ENCODE measurements at regions not wholly inside any gene's neighbourhood (a gene's known extent, or its start where the extent isn't known, plus 50 kb on each side); places are given as distances from the start of the nearest gene placed in this dataset.
"Not testable (repeated sequence)": the region's sequence is repeated elsewhere in the genome, so short reads cannot be mapped to it uniquely, and the experiment has no call there.

DNA sequence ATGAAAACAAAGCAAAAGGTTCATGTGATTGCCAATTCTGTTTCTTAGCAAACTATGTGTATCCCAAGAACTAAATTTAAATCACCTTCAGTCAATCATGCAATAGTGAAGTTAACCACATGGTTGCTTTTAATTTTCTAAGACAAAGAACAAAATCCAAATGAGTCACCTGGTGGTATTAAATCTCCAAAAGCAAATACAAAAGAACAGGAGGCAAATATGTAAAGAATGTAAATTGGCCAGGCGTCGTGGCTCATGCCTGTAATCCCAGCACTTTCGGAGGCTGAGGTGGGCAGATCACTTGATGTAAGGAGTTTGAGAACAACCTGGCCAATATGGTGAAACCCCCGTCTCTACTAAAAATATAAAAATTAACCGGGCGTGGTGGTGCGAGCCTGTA lies 54.2 kb upstream of the PIK3R4 start:
- no peaks in the 10 kb centered on the region for H3K4me1 Mint-ChIP-seq
- Histone ChIP-seq H3K27ac (ENCODE audit: low read depth, low read length) (no peak overlapping the region), H3K4me3 (ENCODE audit: low read length) (no peak overlapping the region), H3K4me1 (ENCODE audit: control insufficient read depth in 2 of 2, insufficient read depth in 2 of 2, low read length in 2 of 2) (no peaks in the 10 kb centered on the region), H3K9me3 (ENCODE audit: control insufficient read depth in 2 of 3, low read length in 3 of 3) (no peaks in the 10 kb centered on the region), H3K27me3 (ENCODE audit: control insufficient read depth in 2 of 2, insufficient read depth in 2 of 2, low read length in 2 of 2) (no peaks in the 10 kb centered on the region), H3K36me3 (ENCODE audit: control insufficient read depth in 2 of 3, insufficient read depth in 3 of 3, low read length in 3 of 3) (no peaks in the 10 kb centered on the region)
- H3K36me3 Mint-ChIP-seq = no peaks in the 10 kb centered on the region
- ATAC-seq (no peak), DNase-seq (no peak)
- ChIA-PET CTCF (no interaction called here), POLR2A (no interaction called here)
- H3K9me3 Mint-ChIP-seq = peaks cover 0 to 7% (median 4%) of the 10 kb centered on the region in 11 donors
- H3K4me3 Mint-ChIP-seq = no peak overlapping the region
- H3K27ac Mint-ChIP-seq = no peak overlapping the region
- peaks cover 6 to 47% (median 32%) of the 10 kb centered on the region in 5 donors for H3K27me3 Mint-ChIP-seq
- intact Hi-C loops (cut with micrococcal nuclease) = no loop called here

DNA sequence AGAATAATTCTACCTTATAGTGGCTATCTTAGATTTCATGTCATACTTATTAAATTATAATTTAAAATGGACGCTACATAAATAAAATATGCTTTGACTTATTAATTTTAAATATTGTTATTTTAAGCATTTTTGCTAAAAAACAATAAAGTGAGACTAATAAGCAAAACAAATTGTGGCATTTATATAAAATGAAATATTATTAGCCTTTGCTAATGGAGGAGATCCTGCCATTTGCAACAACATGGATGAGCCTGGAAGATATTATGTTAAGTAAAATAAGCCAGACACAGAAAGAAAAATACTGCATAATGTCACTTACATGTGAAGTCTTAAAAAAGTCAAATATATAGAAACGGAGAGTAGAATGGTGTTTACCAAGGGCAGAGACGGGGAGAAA lies 54.8 kb upstream of the PIK3R4 start:
- Histone ChIP-seq H3K9me3 (ENCODE audit: control insufficient read depth in 2 of 3, low read length in 3 of 3) (no peaks in the 10 kb centered on the region), H3K27me3 (ENCODE audit: control insufficient read depth in 2 of 2, insufficient read depth in 2 of 2, low read length in 2 of 2) (no peaks in the 10 kb centered on the region), H3K27ac (ENCODE audit: low read depth, low read length) (no peak overlapping the region), H3K36me3 (ENCODE audit: control insufficient read depth in 2 of 3, insufficient read depth in 3 of 3, low read length in 3 of 3) (no peaks in the 10 kb centered on the region), H3K4me3 (ENCODE audit: low read length) (no peak overlapping the region), H3K4me1 (ENCODE audit: control insufficient read depth in 2 of 2, insufficient read depth in 2 of 2, low read length in 2 of 2) (no peaks in the 10 kb centered on the region)
- Mint-ChIP-seq H3K27ac (no peak overlapping the region), H3K36me3 (no peaks in the 10 kb centered on the region), H3K9me3 (peaks cover 0 to 11% (median 5%) of the 10 kb centered on the region in 11 donors), H3K4me1 (no peaks in the 10 kb centered on the region), H3K4me3 (no peak overlapping the region), H3K27me3 (peaks cover 9 to 49% (median 32%) of the 10 kb centered on the region in 5 donors)
- no peak for DNase-seq
- ChIA-PET POLR2A (no interaction called here), CTCF (no interaction called here)
- ATAC-seq = no peak
- intact Hi-C loops (cut with micrococcal nuclease) = no loop called here

DNA sequence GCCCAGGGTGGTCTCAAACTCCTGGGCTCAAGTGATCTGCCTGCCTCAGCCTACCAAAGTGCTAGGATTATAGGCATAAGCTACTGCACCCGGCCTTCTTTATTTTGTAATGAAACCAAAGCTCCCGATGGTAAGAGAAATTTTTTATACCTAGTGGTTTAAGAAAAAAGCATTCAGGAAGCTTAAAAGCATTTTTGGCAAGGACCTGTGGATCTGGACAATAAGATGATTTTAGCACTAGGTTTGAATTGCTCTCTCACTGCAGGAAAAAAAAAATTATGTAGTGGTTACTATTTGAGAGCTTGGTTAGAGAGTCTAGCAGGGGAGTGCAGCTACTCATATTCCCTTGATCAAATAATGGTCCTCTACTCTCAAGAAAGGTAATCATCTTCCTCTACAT lies 64.9 kb upstream of the PIK3R4 start:
- H3K4me3 ChIP-seq (ENCODE audit: low read length) = no peak overlapping the region
- H3K36me3 ChIP-seq (ENCODE audit: control insufficient read depth in 2 of 3, insufficient read depth in 3 of 3, low read length in 3 of 3) = no peaks in the 10 kb centered on the region
- intact Hi-C loops (cut with micrococcal nuclease) = no loop called here
- ChIA-PET CTCF (no interaction called here), POLR2A (no interaction called here)
- DNase-seq = no peak
- no peaks in the 10 kb centered on the region for H3K9me3 ChIP-seq (ENCODE audit: control insufficient read depth in 2 of 3, low read length in 3 of 3)
- H3K27me3 ChIP-seq (ENCODE audit: control insufficient read depth in 2 of 2, insufficient read depth in 2 of 2, low read length in 2 of 2) = no peaks in the 10 kb centered on the region
- Mint-ChIP-seq H3K9me3 (peaks cover 0 to 8% (median 1%) of the 10 kb centered on the region in 11 donors), H3K27me3 (peaks cover 0 to 13% (median 0%) of the 10 kb centered on the region in 5 donors), H3K4me1 (no peaks in the 10 kb centered on the region), H3K27ac (no peak overlapping the region), H3K4me3 (no peak overlapping the region), H3K36me3 (no peaks in the 10 kb centered on the region)
- no peaks in the 10 kb centered on the region for H3K4me1 ChIP-seq (ENCODE audit: control insufficient read depth in 2 of 2, insufficient read depth in 2 of 2, low read length in 2 of 2)
- ATAC-seq = no peak
- H3K27ac ChIP-seq (ENCODE audit: low read depth, low read length) = no peak overlapping the region

DNA sequence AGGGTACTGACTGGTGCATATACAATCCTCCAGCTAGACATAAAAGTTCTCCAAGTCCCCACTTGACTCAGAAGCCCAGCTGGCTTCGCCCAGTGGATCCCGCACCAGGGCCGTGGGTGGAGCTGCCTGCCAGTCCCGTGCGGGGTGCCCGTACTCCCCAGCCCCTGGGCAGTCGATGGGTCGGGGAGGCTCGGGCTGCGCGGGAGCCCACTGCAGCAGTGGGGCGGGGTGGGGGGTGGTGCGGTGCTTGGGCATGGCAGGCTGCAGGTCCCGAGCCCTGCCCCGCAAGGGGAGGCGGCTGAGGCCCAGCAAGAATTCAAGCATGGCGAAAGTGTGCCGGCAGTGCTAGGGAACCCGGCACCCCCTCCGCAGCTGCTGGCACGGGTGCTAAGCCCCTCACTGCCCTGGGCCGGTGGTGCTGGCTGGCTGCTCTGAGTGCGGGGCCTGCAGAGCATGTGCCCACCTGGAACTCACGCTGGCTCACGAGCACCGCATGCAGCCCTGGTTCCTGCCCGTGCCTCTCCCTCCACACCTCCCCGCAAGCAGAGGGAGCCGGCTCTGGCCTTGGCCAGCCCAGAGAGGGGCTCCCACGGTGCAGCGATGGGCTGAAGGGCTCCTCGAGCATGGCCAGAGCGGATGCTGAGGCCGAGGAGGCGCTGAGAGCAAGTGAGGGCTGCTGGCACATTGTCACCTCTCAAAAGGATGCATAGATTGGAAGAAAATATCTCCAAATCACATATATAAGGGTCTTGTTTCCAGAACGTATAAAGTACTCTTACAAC lies 68.3 kb upstream of the PIK3R4 start:
- Mint-ChIP-seq H3K36me3 (no peaks in the 10 kb centered on the region), H3K27me3 (peaks cover 0 to 19% (median 7%) of the 10 kb centered on the region in 5 donors), H3K27ac (no peak overlapping the region), H3K4me1 (no peaks in the 10 kb centered on the region), H3K4me3 (no peak overlapping the region), H3K9me3 (peaks cover 0 to 1% (median 0%) of the 10 kb centered on the region in 11 donors)
- Histone ChIP-seq H3K36me3 (ENCODE audit: control insufficient read depth in 2 of 3, insufficient read depth in 3 of 3, low read length in 3 of 3) (no peaks in the 10 kb centered on the region), H3K4me1 (ENCODE audit: control insufficient read depth in 2 of 2, insufficient read depth in 2 of 2, low read length in 2 of 2) (no peaks in the 10 kb centered on the region), H3K27me3 (ENCODE audit: control insufficient read depth in 2 of 2, insufficient read depth in 2 of 2, low read length in 2 of 2) (no peaks in the 10 kb centered on the region), H3K27ac (ENCODE audit: low read depth, low read length) (no peak overlapping the region), H3K4me3 (ENCODE audit: low read length) (no peak overlapping the region), H3K9me3 (ENCODE audit: control insufficient read depth in 2 of 3, low read length in 3 of 3) (no peaks in the 10 kb centered on the region)
- POLR2A ChIA-PET = no interaction called here
- intact Hi-C loops (cut with micrococcal nuclease) = no loop called here
- DNase-seq (no peak), ATAC-seq (no peak)
- CTCF ChIA-PET = no interaction called here

DNA sequence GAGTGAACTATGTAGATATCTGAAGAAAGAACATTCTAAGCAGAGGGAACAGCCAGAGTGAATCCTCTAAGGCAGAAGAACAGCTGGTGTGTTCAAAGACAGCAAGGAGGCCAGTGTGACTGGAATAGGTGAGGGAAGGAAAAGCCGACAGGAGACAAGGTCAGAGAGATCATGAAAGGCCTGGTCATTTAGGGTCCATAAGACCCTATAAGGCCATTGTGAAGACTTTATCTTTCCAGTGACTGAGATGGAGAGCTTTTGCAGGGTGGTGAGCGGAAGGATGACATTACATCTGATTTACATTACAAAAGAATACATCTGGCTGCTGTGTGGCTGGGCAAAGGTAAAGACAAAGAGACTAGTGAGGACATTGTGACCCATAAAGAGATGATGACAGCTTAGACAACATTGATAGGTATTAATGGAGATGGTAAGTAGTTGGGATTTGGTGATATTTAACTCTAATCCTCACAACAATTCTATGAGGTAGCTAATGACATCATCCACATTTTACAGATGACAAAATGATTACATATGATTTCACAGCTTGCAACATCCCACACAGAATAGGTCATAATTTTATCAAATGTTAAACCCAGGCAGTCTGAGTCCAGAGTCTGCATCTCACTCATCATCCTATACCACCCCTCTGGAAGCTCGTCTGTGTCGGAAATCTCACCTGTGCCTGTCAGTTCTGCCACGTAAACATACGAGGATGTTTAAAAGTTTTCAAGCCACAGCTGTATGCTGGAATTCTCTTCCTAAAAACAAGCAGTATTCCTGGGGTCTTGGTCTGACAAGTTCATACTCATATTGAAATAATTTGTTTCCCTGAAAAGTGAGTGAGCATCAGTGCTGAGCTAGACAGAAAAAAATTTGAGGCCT lies 70.2 kb upstream of the PIK3R4 start:
- CTCF ChIA-PET = no interaction called here
- DNase-seq (no peak), ATAC-seq (no peak)
- Histone ChIP-seq H3K4me3 (ENCODE audit: low read length) (no peak overlapping the region), H3K9me3 (ENCODE audit: control insufficient read depth in 2 of 3, low read length in 3 of 3) (no peaks in the 10 kb centered on the region), H3K4me1 (ENCODE audit: control insufficient read depth in 2 of 2, insufficient read depth in 2 of 2, low read length in 2 of 2) (no peaks in the 10 kb centered on the region), H3K27ac (ENCODE audit: low read depth, low read length) (no peak overlapping the region), H3K36me3 (ENCODE audit: control insufficient read depth in 2 of 3, insufficient read depth in 3 of 3, low read length in 3 of 3) (no peaks in the 10 kb centered on the region), H3K27me3 (ENCODE audit: control insufficient read depth in 2 of 2, insufficient read depth in 2 of 2, low read length in 2 of 2) (no peaks in the 10 kb centered on the region)
- H3K27ac Mint-ChIP-seq = no peak overlapping the region
- no peaks in the 10 kb centered on the region for H3K9me3 Mint-ChIP-seq
- no peaks in the 10 kb centered on the region for H3K36me3 Mint-ChIP-seq
- no peaks in the 10 kb centered on the region for H3K4me1 Mint-ChIP-seq
- POLR2A ChIA-PET = no interaction called here
- intact Hi-C loops (cut with micrococcal nuclease) = no loop called here
- no peak overlapping the region for H3K4me3 Mint-ChIP-seq
- peaks cover 3 to 28% (median 8%) of the 10 kb centered on the region in 5 donors for H3K27me3 Mint-ChIP-seq

DNA sequence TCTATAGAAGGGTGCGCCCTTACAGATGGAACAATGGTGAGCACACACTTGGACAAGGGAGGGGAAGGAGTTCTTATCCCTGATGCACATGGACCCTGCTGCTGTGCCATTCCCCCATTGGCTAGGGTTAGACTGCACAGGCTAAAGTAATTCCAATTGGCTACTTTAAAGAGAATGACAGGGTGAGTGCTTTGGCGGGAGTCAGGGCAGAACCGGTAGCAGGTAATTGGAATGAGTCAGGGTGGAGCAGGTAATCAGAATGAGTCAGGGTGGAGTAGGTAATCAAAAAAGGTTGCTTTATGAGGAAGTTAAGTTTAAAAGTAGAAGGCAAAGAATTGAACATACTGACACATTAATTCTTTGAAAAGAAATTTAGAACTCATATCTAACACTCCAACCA lies 71.4 kb upstream of the PIK3R4 start:
- H3K4me1 Mint-ChIP-seq; CTCF ChIA-PET; DNase-seq; ATAC-seq; H3K27me3 ChIP-seq (ENCODE audit: control insufficient read depth in 2 of 2, insufficient read depth in 2 of 2, low read length in 2 of 2); H3K4me3 Mint-ChIP-seq; intact Hi-C loops (cut with micrococcal nuclease); H3K4me3 ChIP-seq (ENCODE audit: low read length); POLR2A ChIA-PET; H3K9me3 ChIP-seq (ENCODE audit: control insufficient read depth in 2 of 3, low read length in 3 of 3); H3K27ac ChIP-seq (ENCODE audit: low read depth, low read length); H3K27ac Mint-ChIP-seq; H3K4me1 ChIP-seq (ENCODE audit: control insufficient read depth in 2 of 2, insufficient read depth in 2 of 2, low read length in 2 of 2); H3K36me3 Mint-ChIP-seq; H3K36me3 ChIP-seq (ENCODE audit: control insufficient read depth in 2 of 3, insufficient read depth in 3 of 3, low read length in 3 of 3); H3K9me3 Mint-ChIP-seq: not testable (repeated sequence)
- peaks cover 3 to 28% (median 8%) of the 10 kb centered on the region in 5 donors for H3K27me3 Mint-ChIP-seq

DNA sequence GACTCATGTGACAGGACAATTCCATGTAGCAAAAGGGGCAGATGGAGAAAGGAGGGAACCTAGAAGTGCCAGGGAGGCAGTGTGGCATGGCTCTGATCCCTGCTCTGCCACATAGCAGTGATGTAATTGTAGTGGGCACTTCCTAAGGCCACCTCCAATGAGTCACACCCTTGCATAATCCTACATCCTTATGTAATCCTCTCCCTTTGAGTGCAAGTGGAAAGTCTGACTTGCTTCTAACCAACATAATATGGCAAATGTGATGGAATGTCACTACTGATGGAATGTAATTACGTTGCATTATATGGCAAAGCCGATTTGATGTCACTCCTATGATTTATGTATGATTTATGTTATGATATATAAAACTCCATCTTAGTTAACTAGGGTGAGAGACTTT lies 72.9 kb upstream of the ATP2C1 start:
- no peaks in the 10 kb centered on the region for H3K4me1 ChIP-seq (ENCODE audit: control insufficient read depth in 2 of 2, insufficient read depth in 2 of 2, low read length in 2 of 2)
- ChIA-PET POLR2A (no interaction called here), CTCF (no interaction called here)
- Mint-ChIP-seq H3K27ac (no peak overlapping the region), H3K4me3 (no peak overlapping the region), H3K27me3 (peaks cover 7 to 45% (median 9%) of the 10 kb centered on the region in 5 donors), H3K9me3 (no peaks in the 10 kb centered on the region), H3K36me3 (no peaks in the 10 kb centered on the region), H3K4me1 (no peaks in the 10 kb centered on the region)
- no peaks in the 10 kb centered on the region for H3K9me3 ChIP-seq (ENCODE audit: control insufficient read depth in 2 of 3, low read length in 3 of 3)
- DNase-seq (no peak), ATAC-seq (peak; percentile 70)
- H3K27ac ChIP-seq (ENCODE audit: low read depth, low read length) = no peak overlapping the region
- H3K36me3 ChIP-seq (ENCODE audit: control insufficient read depth in 2 of 3, insufficient read depth in 3 of 3, low read length in 3 of 3) = no peaks in the 10 kb centered on the region
- intact Hi-C loops (cut with micrococcal nuclease) = no loop called here
- H3K4me3 ChIP-seq (ENCODE audit: low read length) = no peak overlapping the region
- H3K27me3 ChIP-seq (ENCODE audit: control insufficient read depth in 2 of 2, insufficient read depth in 2 of 2, low read length in 2 of 2) = no peaks in the 10 kb centered on the region

All from naive thymus-derived CD4-positive, alpha-beta T cell (primary cell).